ENCODE measurements at regions not wholly inside any gene's neighbourhood (a gene's known extent, or its start where the extent isn't known, plus 50 kb on each side); places are given as distances from the start of the nearest gene placed in this dataset.

- 49 to 56% methylated on average over 3 of the region's 3 CpGs for WGBS, 2 donors
- no peak for ATAC-seq
- intact Hi-C loops (cut with DNase I), result no loop called here
Measured at GRCh38 chr1:29973406-29973805, 737.1 kb downstream of the PTPRU start.

DNA sequence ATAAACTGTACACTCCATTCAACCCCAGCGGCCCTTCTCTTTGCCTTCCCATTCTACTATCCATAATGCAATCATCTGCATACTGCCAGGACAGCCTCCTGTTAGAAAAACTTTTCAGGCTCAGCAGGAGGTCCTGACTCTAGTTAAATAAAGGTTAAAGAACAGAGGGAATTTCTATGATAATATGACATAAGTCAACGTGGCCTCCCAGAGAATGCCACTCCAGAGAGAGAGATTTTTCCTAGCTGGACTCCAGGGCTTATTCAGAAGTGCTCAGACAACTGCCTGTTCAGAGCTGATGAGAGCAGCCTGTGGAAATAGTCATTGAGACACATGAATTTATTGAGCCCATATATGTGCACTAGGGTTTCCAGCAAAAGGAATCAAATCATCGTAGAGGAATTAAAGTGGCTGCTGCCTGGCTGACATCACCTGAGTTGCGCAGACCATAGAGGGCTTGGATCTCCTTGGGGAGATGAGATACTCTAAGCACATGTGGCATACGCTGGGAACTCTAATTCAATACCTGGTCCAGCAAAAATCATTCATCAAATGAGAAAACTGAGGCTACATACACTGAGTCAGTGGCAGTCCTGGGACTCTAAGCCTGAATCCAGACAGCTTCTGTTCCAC is 736.2 kb downstream of the PTPRU start:
- 71 to 76% methylated on average over 5 of the region's 5 CpGs for WGBS, 2 donors
- DNase-seq (no peak), ATAC-seq (no peak)
- peaks cover 0 to 22% (median 12%) of the 10 kb centered on the region in 7 donors for H3K27me3 ChIP-seq
- H3K27ac ChIP-seq, result no peak overlapping the region
- peaks cover 0 to 19% (median 0%) of the 10 kb centered on the region in 9 donors for H3K4me1 ChIP-seq
- peaks cover 0 to 15% (median 2%) of the 10 kb centered on the region in 11 donors for H3K9me3 ChIP-seq
- H3K4me3 ChIP-seq, result no peak overlapping the region
- H3K36me3 ChIP-seq, result no peaks in the 10 kb centered on the region
- intact Hi-C loops (cut with DNase I), result no loop called here
- TF ChIP-seq, protein P1, sequence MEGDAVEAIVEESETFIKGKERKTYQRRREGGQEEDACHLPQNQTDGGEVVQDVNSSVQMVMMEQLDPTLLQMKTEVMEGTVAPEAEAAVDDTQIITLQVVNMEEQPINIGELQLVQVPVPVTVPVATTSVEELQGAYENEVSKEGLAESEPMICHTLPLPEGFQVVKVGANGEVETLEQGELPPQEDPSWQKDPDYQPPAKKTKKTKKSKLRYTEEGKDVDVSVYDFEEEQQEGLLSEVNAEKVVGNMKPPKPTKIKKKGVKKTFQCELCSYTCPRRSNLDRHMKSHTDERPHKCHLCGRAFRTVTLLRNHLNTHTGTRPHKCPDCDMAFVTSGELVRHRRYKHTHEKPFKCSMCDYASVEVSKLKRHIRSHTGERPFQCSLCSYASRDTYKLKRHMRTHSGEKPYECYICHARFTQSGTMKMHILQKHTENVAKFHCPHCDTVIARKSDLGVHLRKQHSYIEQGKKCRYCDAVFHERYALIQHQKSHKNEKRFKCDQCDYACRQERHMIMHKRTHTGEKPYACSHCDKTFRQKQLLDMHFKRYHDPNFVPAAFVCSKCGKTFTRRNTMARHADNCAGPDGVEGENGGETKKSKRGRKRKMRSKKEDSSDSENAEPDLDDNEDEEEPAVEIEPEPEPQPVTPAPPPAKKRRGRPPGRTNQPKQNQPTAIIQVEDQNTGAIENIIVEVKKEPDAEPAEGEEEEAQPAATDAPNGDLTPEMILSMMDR (IDR thresholded peaks at IDR 0.05), result no peak

More at GRCh38 chr1:29973406-29973805, 737.1 kb downstream of the PTPRU start:
- H3K4me3 ChIP-seq, result no peak overlapping the region
- H3K4me1 ChIP-seq, result peaks cover 0 to 19% (median 0%) of the 10 kb centered on the region in 9 donors
- no peaks in the 10 kb centered on the region for H3K36me3 ChIP-seq
- peaks cover 0 to 18% (median 12%) of the 10 kb centered on the region in 7 donors for H3K27me3 ChIP-seq
- no peak overlapping the region for H3K27ac ChIP-seq
- TF ChIP-seq, protein P1 (IDR thresholded peaks at IDR 0.05), result no peak
- DNase-seq, result no peak
- H3K9me3 ChIP-seq, result peaks cover 0 to 21% (median 3%) of the 10 kb centered on the region in 11 donors

DNA sequence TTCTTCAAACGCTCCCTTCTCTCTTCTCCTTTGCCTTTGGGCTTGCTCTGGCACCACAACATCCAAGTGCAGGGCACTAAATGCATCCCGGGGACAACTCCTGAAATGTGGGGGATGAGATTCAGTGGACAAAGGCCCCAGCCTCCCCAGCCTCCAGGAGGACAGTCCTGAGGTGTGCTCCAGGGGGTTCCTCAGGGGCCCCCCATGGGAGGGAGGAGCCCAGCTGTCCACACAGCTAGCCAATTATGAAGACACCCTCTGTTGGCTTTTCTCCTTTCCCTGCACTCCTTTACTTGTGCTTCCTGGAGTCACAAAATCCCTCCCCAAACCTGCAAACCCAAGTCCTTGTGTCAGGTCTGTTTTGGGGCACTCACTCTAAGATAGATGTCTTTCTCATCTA is 735.4 kb downstream of the PTPRU start:
- peaks cover 0 to 19% (median 0%) of the 10 kb centered on the region in 9 donors for H3K4me1 ChIP-seq
- H3K27ac ChIP-seq, result no peak overlapping the region
- DNase-seq (no peak), ATAC-seq (no peak)
- TF ChIP-seq, protein P1 (IDR thresholded peaks at IDR 0.05), result no peak
- H3K4me3 ChIP-seq, result no peak overlapping the region
- 77 to 79% methylated on average over 2 of the region's 2 CpGs for WGBS, 2 donors
- peaks cover 0 to 28% (median 12%) of the 10 kb centered on the region in 7 donors for H3K27me3 ChIP-seq
- intact Hi-C loops (cut with DNase I), result no loop called here
- H3K36me3 ChIP-seq, result no peaks in the 10 kb centered on the region
- peaks cover 0 to 7% (median 0%) of the 10 kb centered on the region in 11 donors for H3K9me3 ChIP-seq

GRCh38 chr1:29970747-29971325 is 734.5 kb downstream of the PTPRU start:
- 69 to 72% methylated on average over 7 of the region's 7 CpGs for WGBS, 2 donors
- TF ChIP-seq, protein P1 (IDR thresholded peaks at IDR 0.05), result no peak
- H3K27me3 ChIP-seq, result peaks cover 0 to 36% (median 18%) of the 10 kb centered on the region in 7 donors

More at GRCh38 chr1:29970747-29971325, 734.5 kb downstream of the PTPRU start:
- DNase-seq, result no peak
- Histone ChIP-seq H3K9me3 (peaks cover 0 to 5% (median 0%) of the 10 kb centered on the region in 11 donors), H3K4me1 (peaks cover 0 to 19% (median 0%) of the 10 kb centered on the region in 9 donors), H3K27ac (no peak overlapping the region), H3K36me3 (no peaks in the 10 kb centered on the region), H3K4me3 (no peak overlapping the region)
- no peak for ATAC-seq
- intact Hi-C loops (cut with DNase I), result no loop called here

Measured in heart right ventricle (tissue), 16 donors.